Type B pancreatic cell (in vitro differentiated cells): ENCODE measurements at regions not wholly inside any gene's neighbourhood (a gene's known extent, or its start where the extent isn't known, plus 50 kb on each side); places are given as distances from the start of the nearest gene placed in this dataset.

Experiments
- DNase-seq: peaks from one replicate; pipeline ENCODE4 v3.0.0; 2021; ENCODE audit warnings: mixed read lengths; ENCODE audit not compliant: unreplicated experiment; ENCODE audit errors: extremely low spot score
- H3K27ac Mint-ChIP-seq: 2 replicates; pipeline ENCODE4 v1.8.0; 2021; ENCODE audit warnings: mild to moderate bottlenecking, mixed read lengths
- H3K27me3 Mint-ChIP-seq: 2 replicates; pipeline ENCODE4 v1.8.0; 2021; ENCODE audit warnings: mixed read lengths
- H3K36me3 Mint-ChIP-seq: 2 replicates; pipeline ENCODE4 v1.8.0; 2021; ENCODE audit warnings: mixed read lengths
- H3K4me1 Mint-ChIP-seq: one replicate; pipeline ENCODE4 v1.8.0; 2021; ENCODE audit warnings: mixed read lengths; ENCODE audit not compliant: unreplicated experiment
- H3K4me3 Mint-ChIP-seq: 2 replicates; pipeline ENCODE4 v1.8.0; 2021; ENCODE audit warnings: mild to moderate bottlenecking, mixed read lengths
- H3K9me3 Mint-ChIP-seq: 2 replicates; pipeline ENCODE4 v1.8.0; 2021; ENCODE audit warnings: mixed read lengths
- CTCF ChIP-seq: fragments of 200-600 bp; sonication (generic); conservative IDR thresholded peaks from 2 replicates; pipeline ENCODE4 v1.5.0; 2021; ENCODE audit warnings: antibody characterized with exemption, mild to moderate bottlenecking

GRCh38 chr15:96266456-96266855 lies 64.0 kb upstream of the NR2F2 start:
- DNase-seq, result no peak
- peak; percentile 10 for TF ChIP-seq CTCF
- Mint-ChIP-seq H3K27me3 (no peaks in the 10 kb centered on the region), H3K36me3 (peaks cover 19% of the 10 kb centered on the region), H3K4me1 (peaks cover 52% of the 10 kb centered on the region), H3K9me3 (no peaks in the 10 kb centered on the region), H3K4me3 (no peak overlapping the region), H3K27ac (no peak overlapping the region)

GRCh38 chr15:96267463-96267862 lies 63.0 kb upstream of the NR2F2 start:
- DNase-seq, result no peak
- no peak for TF ChIP-seq CTCF
- peaks cover 26% of the 10 kb centered on the region for H3K36me3 Mint-ChIP-seq
- peak overlapping the region; percentile 24 for H3K27ac Mint-ChIP-seq
- H3K4me1 Mint-ChIP-seq, result peaks cover 44% of the 10 kb centered on the region
- no peaks in the 10 kb centered on the region for H3K27me3 Mint-ChIP-seq
- peak overlapping the region; percentile 40 for H3K4me3 Mint-ChIP-seq
- no peaks in the 10 kb centered on the region for H3K9me3 Mint-ChIP-seq

- peak overlapping the region; percentile 47 for H3K4me3 Mint-ChIP-seq
- H3K9me3 Mint-ChIP-seq, result no peaks in the 10 kb centered on the region
- peaks cover 30% of the 10 kb centered on the region for H3K36me3 Mint-ChIP-seq
- no peaks in the 10 kb centered on the region for H3K27me3 Mint-ChIP-seq
- no peak for TF ChIP-seq CTCF
- no peak for DNase-seq
- H3K4me1 Mint-ChIP-seq, result peaks cover 39% of the 10 kb centered on the region
- peak overlapping the region; percentile 79 for H3K27ac Mint-ChIP-seq
Measured at GRCh38 chr15:96268442-96269204, 61.9 kb upstream of the NR2F2 start.

GRCh38 chr15:96270581-96271172 lies 59.8 kb upstream of the NR2F2 start:
- peaks cover 40% of the 10 kb centered on the region for H3K36me3 Mint-ChIP-seq
- H3K9me3 Mint-ChIP-seq, result no peaks in the 10 kb centered on the region
- peaks cover 38% of the 10 kb centered on the region for H3K4me1 Mint-ChIP-seq
- no peak for TF ChIP-seq CTCF
- H3K27ac Mint-ChIP-seq, result no peak overlapping the region
- no peak overlapping the region for H3K4me3 Mint-ChIP-seq
- no peak for DNase-seq
- no peaks in the 10 kb centered on the region for H3K27me3 Mint-ChIP-seq

GRCh38 chr15:96272427-96272826 lies 58.1 kb upstream of the NR2F2 start:
- TF ChIP-seq CTCF, result no peak
- peaks cover 37% of the 10 kb centered on the region for H3K4me1 Mint-ChIP-seq
- DNase-seq, result no peak
- no peaks in the 10 kb centered on the region for H3K27me3 Mint-ChIP-seq
- no peak overlapping the region for H3K4me3 Mint-ChIP-seq
- H3K36me3 Mint-ChIP-seq, result peaks cover 40% of the 10 kb centered on the region
- H3K27ac Mint-ChIP-seq, result no peak overlapping the region
- H3K9me3 Mint-ChIP-seq, result no peaks in the 10 kb centered on the region
